ENCODE measurements at regions not wholly inside any gene's neighbourhood (a gene's known extent, or its start where the extent isn't known, plus 50 kb on each side); places are given as distances from the start of the nearest gene placed in this dataset.
"Not testable (repeated sequence)": the region's sequence is repeated elsewhere in the genome, so short reads cannot be mapped to it uniquely, and the experiment has no call there.

- no peak for DNase-seq
Observed at GRCh38 chr20:43404878-43405277, 52.8 kb upstream of the SRSF6 start.

GRCh38 chr20:43400882-43401281, 56.8 kb upstream of the SRSF6 start:
- DNase-seq = not testable (repeated sequence)

GRCh38 chr20:43398676-43399324, 58.9 kb upstream of the SRSF6 start:
- no peak for DNase-seq

- no peak for DNase-seq
Observed at GRCh38 chr20:43397147-43397546, 60.5 kb upstream of the SRSF6 start.

GRCh38 chr20:43393052-43393451, 64.6 kb upstream of the SRSF6 start:
- no peak for DNase-seq

GRCh38 chr20:43392561-43392960, 65.1 kb upstream of the SRSF6 start:
- DNase-seq = no peak

- no peak for DNase-seq
Observed at GRCh38 chr20:43389839-43390626, 67.7 kb upstream of the SRSF6 start.

- no peak for DNase-seq
Observed at GRCh38 chr20:43389211-43389610, 68.5 kb upstream of the SRSF6 start.

GRCh38 chr20:43388268-43389002, 69.3 kb upstream of the SRSF6 start:
- DNase-seq = no peak

- DNase-seq = no peak
Observed at GRCh38 chr20:43387737-43388136, 70.0 kb upstream of the SRSF6 start.

GRCh38 chr20:43386878-43387277, 70.8 kb upstream of the SRSF6 start:
- DNase-seq = no peak

- DNase-seq = no peak
Observed at GRCh38 chr20:43385914-43386313, 71.8 kb upstream of the SRSF6 start.

- DNase-seq = no peak
Observed at GRCh38 chr20:43384101-43384940, 73.4 kb upstream of the SRSF6 start.

- no peak for DNase-seq
Observed at GRCh38 chr20:43383026-43383795, 74.5 kb upstream of the SRSF6 start.

- DNase-seq = not testable (repeated sequence)
Observed at GRCh38 chr20:43382135-43382534, 75.6 kb upstream of the SRSF6 start.

- DNase-seq = not testable (repeated sequence)
Observed at GRCh38 chr20:43381533-43381932, 76.2 kb upstream of the SRSF6 start.

- DNase-seq = no peak
Observed at GRCh38 chr20:43379239-43379917, 78.3 kb upstream of the SRSF6 start.

- DNase-seq = no peak
Observed at GRCh38 chr20:43376831-43377230, 80.9 kb upstream of the SRSF6 start.

- DNase-seq = no peak
Observed at GRCh38 chr20:43375591-43375990, 82.1 kb upstream of the SRSF6 start.

- no peak for DNase-seq
Observed at GRCh38 chr20:43372051-43372450, 85.6 kb upstream of the SRSF6 start.

GRCh38 chr20:43365691-43366090, 92.0 kb upstream of the SRSF6 start:
- DNase-seq = no peak

Data from NCI-H2081 (cell line).